Vagina (tissue), 2 donors: ENCODE measurements at regions not wholly inside any gene's neighbourhood (a gene's known extent, or its start where the extent isn't known, plus 50 kb on each side); places are given as distances from the start of the nearest gene placed in this dataset.
"Not testable (repeated sequence)": the region's sequence is repeated elsewhere in the genome, so short reads cannot be mapped to it uniquely, and the experiment has no call there.

Source experiments
- CTCF ChIP-seq, 3 experiments: fragments of 450-650 bp in 2 of 3; fragments of 200-600 bp in 1 of 3; sonication (generic) in 1 of 3; IDR thresholded peaks; one replicate each; pipeline ENCODE4 v1.5.1; 2017 to 2019; ENCODE audit warnings: antibody characterized with exemption in 3 of 3, mild to moderate bottlenecking in 2 of 3, moderate library complexity in 2 of 3
- POLR2A ChIP-seq, 2 donors: fragments of 450-650 bp; IDR thresholded peaks; one replicate each; pipeline ENCODE4 v1.6.1; 2017; ENCODE audit warnings: antibody characterized with exemption in 2 of 2, mild to moderate bottlenecking in 2 of 2, moderate library complexity in 2 of 2
- POLR2AphosphoS5 ChIP-seq, 2 donors: sonication (generic); formaldehyde crosslinking; IDR thresholded peaks; one replicate each; pipeline ENCODE4 v1.9.0; 2017; ENCODE audit warnings: antibody characterized with exemption in 2 of 2, mild to moderate bottlenecking in 2 of 2, low read depth in 1 of 2; ENCODE audit not compliant: insufficient read depth in 1 of 2

GRCh38 chr3:73193943-73194342, 132.5 kb downstream of the EBLN2 start:
- TF ChIP-seq POLR2AphosphoS5 (IDR thresholded peaks at IDR 0.05; ENCODE audit: insufficient read depth in 1 of 2, low read depth in 1 of 2); CTCF (IDR thresholded peaks at IDR 0.05); POLR2A (IDR thresholded peaks at IDR 0.05): not testable (repeated sequence)
